SHP77 (cell line): ENCODE measurements at regions not wholly inside any gene's neighbourhood (a gene's known extent, or its start where the extent isn't known, plus 50 kb on each side); places are given as distances from the start of the nearest gene placed in this dataset.

Experiments used
- DNase-seq, 2 experiments: peaks; one replicate each; lab custom pipeline; 2025; lab: John Stamatoyannopoulos, UW

DNA sequence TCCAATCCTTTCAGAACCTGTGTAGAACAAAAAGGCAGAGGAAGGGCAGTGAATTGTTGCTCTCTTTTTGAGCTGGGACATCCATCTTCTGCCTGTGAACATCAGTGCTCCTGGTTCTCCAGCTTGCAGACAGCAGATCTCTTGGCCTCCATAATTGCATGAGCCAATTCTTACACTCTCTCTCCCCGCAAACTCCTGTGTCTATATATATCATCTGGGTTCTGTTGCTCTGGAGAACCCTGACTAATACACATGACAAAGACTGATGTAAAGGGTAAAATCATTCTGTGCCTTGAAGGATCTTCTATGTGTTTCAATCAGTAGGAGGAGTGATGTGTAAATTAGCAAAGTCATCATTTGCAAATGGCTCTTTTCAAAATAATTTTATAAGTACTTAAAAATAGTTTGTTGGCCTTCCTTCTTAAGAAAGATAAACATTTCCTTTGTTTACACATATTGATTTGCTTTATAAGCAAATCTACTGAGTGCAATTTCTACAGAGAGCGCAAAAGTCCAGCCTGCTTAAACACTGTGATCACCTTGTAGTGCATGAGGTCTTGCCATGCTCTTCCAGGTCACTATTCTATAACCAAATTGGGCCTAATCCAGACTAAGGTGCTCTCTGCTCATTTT lies 154.9 kb upstream of the ANKRD28 start:
- no peak for DNase-seq

DNA sequence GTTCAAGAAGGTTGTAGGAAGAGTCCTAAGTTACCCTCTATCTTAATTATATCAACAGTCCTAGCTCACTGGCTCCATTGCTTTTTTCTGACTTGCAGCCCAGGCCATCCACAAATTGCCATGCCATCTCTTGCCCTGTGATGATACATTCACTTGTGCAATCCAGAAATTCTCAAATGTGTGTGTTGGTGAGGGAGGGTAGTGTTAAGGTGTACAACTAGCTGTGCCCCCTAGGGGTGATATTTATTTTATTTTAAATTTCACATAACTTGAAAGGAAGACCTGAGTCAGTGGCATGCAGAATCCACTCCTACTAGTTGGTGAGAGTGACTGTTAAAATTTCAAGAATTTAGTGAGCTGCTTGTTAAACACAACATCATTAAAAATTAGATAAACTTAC lies 156.1 kb upstream of the ANKRD28 start:
- no peak for DNase-seq

DNA sequence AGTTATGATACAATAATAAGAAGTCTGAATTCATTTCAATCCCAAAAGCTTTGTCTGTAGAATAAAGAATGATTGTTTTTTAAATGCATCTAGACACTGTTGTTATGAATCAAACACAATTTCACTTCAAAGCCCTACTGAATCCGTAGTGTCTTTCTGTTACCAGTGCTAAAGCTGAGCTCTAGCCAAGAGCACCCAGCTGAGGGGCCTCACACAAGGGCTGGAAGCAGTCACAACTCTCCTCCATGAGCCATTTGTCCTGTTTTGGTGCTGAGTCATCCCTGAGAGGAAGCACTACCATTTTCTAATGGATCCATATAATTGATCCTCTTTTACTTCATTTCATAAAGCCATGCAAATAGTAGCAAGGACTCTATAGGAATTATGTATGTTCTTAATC lies 158.2 kb upstream of the ANKRD28 start:
- DNase-seq = no peak

DNA sequence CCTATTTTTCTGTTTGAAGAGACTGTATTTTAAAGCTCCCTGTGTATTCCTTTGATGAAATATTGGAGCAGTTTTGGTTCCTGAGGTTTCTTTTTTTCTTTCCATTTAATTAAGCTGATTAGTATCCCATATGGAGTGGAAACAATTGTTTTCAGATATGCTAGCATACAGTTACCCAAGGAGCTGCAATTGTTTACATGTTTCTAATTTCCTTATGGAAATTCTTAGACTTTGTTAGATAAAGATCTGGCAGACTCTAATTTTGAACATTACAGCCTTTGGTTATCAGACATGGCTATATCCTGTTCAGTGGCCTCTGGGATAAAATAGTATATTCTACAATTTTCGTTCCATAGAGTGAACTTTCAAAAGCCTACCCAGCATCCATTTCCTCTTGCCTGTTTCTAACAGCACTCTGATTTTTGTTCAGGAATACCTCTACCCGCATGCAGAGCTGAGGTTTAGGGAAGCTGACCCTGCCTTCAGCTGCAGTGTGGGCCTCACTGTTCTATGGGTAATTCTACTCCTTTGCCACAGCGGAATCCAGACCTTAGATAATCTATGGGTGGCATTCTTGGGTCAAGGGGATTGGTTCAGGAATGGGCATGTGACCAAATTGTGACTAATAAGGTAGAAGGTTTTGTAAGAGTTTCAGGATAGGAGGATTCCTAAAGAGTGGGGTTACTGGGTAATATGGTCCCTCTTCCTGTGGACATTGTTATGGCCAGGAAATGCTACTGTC lies 161.1 kb upstream of the ANKRD28 start:
- DNase-seq = no peak

DNA sequence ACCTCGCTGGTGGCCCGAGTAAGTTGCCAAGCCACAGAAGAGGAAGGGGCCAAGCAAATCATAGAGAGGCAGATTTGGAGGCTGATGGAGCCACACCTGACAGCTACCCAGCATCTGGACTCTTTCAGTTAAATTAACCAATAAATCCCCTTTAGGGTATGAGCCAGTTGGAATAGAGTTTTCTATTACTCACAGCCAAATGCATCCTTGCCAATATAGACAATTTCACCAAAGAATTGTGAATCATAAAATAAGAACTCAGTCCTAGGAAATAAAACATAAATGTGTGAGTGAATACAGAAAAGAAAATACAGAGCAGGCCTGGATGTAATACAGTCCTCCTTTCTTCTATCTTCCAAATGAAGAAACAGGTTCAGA lies 161.6 kb upstream of the ANKRD28 start:
- DNase-seq = no peak

DNA sequence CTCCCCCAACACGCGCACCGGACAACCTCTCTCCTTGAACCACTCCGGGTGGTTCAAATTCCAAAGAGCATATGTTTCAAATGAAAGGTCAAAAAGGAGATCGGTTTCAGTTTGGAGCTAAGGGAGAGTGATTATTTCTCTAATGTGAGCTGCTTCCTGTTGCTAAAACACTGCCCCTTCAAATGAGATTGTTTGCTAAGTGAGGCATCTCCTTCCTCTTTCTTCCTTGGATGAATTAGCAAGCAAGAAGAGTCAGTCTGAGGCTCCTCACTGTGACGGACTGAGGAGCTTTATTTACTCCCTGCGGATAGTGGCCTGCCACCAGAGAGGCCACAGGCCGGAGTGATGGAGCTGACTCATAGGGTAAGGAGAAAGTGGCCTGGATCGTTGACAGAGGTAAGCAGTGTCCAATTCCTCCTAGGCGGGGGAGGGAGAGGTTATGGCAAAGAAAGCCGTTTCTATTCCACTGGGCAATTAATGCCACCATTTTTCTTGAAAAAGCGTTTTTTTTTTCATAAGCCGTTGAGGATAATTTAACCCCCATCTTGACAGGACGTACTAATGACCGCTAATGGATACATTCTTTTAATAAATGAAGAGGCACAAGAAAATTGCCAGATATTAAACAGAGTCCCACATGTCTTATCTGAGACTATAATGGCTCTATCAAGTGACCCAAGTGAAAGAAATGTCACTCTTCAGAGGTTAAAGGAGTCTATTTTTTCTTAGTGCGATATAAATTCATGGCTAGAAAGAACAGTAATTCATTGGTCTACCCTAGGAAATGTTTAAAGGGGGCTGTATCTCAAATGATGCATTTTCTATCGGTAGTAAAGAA lies 167.0 kb upstream of the ANKRD28 start:
- DNase-seq = no peak

DNA sequence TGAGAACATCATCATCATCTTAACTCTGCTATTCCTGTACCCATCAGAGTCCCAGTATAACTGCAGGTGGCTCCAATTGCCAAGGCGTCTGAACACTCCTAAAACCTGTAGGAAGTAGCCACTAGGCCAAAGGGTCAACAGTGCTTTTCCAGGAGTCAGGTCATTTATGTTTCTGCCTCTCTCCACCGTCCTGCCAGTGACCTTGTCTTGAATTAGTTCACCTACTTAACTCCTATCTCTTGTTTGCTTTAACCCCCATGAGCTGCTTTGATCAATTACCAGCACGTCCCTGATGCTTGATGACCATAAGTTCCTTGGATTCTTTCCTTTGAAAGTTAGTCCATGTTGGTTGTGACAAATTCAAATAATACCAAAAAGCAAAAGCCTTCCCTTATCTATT lies 169.8 kb upstream of the ANKRD28 start:
- no peak for DNase-seq

DNA sequence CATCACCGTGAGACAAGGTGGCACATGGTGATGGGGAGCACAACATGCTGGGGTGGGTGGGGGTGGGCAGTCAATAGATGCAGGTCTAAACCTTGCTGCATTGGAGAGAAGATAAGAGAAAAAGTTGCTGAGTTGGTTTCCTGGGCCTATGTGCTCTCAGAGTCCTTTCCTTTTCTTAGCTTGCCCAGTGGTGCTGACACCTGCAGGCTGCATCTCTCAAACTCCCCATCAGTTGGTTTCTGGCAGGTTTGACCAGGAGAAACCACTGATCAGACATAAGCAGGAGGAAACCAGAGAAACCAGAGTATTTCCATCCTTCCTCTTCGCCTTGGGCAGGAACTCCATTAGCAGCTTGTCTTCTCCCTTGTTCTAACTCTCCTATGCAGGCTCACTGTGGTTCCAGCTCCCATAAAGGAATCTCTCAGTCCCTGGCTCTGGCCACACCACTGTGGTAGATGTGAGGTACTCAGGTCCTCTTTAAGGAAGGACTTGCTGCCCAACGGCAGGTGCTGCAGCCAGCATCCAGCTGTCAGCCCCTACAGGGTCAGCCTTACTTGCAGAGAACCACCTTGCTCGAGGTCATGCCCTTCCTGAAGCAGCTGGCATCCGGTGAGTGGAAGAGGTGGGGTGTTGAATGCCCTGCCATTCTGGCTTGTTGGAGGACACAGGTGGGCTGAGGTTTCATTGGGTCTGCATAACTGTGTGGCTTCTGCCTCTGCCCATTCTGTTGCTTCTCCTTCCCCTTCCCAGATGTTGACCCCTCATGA lies 172.3 kb upstream of the ANKRD28 start:
- DNase-seq = no peak

DNA sequence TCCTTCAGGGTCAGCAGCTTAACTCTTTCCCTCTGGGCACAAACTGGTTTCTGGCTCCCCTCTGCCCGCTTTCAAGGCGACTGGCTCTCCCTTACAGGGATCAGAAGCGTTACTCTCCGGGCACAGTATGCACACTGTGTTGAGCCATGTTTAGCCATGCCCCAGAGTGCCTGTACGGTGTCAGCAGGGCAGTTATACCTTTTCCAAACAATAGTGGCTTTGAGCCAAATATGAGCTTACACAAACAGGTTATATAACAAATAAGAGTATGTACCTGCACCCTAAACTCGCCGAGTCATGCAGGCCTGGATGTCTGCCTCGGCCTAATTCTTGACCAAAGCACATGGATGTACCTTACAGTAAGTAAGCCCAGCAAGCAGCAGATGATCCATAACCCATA lies 175.6 kb upstream of the ANKRD28 start:
- DNase-seq = no peak

DNA sequence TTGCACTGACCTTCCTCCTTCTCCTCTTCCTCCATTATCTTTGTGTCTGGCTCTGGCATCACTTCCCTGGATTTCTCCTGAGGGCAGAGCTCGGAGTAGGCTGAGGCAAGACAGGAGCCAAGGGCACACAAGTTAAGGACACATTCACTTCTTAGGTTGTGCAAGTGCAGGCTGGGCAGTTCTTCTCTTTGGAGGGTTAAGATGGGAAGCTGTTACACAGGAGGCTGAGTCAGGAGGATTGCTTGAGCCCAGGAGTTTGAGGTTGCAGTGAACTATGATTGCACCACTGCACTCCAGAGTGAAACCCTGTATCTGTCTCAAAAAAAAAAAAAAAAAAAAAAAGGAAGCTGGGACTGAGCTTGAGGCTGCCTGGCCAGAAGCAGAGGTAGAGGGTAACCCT lies 176.2 kb upstream of the ANKRD28 start:
- DNase-seq = no peak

DNA sequence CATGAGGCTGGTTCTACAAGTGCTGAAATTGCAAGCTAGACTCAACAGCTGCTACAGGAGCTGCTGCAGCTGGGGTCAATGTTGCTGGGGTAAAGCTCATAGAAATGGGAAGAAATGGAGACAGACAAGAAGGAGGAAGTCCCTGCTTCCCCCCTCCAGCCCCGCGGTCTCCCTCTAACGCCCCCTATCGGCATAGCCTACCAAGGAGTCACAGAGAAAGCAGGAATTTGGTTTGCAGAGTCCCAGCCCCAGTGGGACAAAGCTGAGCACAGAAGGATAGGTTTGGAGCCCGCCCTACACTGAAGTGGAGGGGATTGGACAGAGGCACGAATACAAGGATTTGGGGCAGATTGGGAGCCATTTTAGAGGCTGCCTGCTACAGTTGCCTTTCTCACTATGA lies 176.9 kb upstream of the ANKRD28 start:
- DNase-seq = no peak

DNA sequence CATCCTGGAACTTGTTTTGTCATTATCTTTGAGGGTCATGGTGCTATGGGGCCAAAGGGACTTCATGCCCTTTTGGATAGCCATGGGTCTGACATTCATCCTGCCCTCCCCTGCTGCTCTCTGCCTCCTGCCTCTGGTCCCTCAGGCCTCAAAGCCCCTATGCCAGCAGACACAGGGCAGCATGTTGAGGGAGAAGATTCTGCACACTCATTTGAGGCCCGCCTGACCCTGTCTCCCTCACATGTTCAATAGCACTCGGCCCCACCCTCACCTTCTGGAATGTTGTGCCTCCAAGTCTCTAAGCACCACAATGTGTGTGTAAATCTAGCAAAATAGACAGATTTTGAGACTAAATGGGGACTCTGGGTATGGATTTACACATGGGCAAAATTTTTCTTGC lies 178.7 kb upstream of the ANKRD28 start:
- DNase-seq = no peak

DNA sequence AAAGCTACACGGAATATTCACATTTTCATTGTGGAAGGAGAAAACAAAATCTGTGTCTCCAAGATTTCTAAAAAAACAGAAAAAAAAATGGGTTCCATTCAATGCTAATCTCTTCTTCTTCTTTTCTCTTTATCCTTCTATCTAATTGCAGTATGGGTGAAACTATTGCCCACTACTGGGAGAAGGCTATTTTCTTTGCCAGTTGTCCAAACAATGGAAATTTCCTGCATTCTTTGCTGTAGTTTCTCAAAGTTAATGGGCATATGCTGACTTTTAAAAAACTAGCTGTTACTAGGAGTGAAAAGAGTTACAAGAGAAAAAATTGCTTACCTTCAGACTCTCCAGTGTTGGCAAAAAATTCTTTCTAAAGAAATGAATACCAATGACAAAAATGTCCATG lies 179.3 kb upstream of the ANKRD28 start:
- no peak for DNase-seq

DNA sequence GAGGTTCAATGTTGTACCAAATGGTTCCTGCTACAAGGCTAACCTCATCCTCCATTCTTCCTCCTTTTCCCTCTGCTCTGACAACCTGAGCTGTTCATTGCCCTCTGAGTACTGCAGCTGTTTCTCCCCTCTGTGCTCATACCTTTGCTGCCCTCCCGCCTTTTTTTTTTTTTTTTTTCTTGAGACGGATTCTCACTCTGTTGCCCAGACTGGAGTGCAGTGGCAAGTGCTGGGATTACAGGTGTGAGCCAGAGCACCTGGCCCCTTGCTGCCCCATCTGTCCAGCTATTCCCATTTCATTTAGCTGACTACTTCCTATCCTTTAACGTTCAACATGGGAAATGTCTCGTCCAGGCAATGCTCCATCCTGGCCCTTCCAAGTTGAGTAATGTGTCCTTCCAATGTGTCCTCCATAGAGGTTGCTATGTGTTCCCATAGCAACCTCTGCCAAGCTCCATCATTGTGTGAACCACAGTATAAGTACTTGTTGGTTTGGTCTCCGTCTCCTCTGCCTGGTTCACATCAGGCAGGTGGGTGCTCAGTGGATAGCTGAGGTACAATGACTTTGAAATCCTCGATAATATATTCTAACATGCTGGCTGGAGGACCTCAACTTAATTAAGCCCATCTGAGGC lies 179.9 kb upstream of the ANKRD28 start:
- DNase-seq = no peak

DNA sequence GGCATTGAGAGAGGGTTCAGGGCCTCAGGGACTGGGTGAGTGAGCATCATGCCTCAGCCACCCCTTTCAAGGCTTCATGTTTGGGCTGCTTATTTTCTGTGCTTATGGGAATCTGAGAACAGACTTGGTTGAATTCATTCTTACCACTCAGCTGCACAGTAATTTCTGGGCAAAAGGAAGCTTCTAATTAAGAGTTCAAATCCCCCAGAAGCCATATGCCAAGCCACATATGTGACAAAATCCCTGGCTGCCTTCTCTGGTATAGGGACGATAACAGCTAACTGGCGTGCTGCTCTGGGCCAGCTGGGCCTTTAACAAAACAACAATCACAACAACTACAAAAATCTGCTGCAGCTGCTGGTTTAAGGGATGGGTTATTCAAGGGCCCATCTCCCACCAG lies 181.0 kb upstream of the ANKRD28 start:
- no peak for DNase-seq

DNA sequence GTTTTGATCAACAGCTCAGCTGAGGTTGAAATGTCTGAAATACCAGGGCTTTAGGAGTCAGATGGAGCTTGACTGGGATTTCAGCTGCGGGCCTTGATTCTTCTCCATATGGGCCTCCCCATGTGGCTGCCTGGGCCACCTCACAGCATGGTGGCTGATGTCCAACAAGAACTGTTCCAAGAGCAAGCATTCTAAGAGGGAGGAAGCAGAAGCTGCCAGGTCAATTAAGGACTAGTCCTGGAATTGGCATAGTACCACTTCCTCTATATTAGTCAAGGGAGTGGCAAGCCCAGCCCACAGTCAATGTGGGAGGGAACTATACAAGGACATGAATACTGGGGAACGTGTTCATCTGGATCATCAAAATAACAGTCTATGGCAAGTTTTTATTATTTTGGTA lies 181.7 kb upstream of the ANKRD28 start:
- DNase-seq = no peak

DNA sequence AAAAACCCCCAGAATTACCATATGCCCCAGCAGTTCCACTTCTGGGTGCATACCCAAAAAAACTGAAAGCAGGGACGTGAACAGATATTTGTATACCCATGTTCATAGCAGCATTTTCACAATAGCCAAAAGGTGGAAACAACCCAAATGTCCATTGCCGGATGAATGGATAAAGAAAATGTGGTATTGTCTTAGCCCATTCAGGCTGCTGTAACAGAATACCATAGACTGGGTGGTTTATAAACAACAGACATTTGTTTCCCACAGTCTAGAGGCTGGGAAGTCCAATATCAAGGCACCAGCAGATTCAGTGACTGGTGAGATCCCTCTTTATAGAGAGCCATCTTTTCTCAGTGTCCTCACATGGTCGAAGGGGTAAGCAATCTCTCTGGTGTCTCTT lies 182.1 kb upstream of the ANKRD28 start:
- DNase-seq = no peak

DNA sequence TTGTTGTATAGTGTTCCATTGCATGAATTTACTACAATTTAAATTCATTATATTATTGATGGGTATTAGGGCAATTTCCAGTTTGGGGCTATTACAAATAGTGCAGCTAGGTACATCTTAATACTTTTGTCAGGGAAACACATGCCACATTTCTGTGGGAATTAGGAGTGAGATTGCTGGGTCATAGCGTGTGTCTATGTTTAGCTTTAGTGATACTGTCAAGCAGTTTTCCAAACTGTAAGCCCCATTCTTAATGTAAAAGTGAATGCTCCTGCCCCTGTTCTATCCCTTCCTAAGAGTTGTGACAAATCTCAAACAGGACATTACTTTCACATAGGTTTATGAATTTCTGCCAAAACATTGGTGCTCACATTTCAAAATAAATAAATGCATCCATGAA lies 184.5 kb upstream of the ANKRD28 start:
- no peak for DNase-seq

DNA sequence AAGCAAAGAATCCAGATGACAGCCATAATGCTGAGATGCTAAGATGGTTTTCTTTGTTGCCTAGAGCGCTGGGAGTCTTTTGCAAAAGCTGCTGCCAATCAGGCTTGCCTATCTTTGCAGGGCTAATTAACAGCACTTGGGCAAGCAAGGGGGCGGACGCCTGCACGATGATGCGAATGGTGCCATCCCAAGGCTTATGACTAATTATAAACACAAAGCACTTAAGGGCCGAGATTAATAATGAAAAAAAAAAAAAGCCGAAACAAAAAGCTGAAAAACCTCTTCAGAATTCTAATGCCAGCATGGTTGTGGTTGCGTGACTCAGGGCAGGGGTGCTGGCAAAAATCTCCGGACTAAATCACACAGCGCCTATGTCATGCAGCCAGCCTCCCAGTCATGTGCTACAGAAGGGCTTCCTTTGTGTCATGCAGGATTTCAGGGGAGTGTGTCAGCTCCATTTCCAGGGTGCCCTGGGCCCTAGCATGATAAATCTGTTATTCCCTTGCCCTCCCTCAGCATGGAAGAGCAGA lies 185.0 kb upstream of the ANKRD28 start:
- DNase-seq = no peak

DNA sequence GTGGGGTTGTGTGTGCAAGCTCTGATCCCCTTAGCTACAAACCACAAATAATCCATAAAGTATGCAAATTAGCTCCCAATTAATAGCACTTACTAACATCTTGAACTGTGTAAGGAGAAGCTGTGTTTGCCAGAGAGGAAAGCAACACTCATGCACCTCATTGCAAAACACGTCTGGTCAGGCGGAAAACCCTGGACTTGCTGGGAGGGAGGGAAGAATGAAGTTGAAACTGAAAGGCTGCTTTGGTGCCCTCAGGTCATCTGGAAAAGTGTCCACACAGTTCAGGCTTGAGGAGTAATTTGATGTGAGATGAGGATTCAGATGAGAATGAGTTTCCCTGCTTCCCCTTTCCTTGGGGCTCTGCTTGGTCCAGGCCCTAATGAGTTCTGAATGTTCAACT lies 185.5 kb upstream of the ANKRD28 start:
- no peak for DNase-seq

DNA sequence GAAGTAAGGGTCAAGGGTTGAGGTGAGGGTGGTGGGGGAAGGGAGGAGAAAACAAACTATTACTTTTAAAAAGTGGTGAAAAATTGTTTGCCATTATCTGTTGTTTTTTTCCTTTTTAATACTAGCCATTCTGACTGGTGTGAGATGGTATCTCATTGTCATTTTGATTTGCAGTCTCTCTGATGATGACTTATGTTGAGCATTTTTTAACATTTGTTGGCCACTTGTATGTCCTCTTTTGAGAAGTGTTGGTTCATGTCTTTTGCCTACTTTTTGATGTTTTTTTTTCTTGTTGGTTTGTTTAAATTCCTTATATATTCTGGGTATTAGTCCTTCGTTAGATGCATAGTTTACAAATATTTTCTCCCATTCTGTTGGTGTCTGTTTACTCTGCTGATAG lies 185.9 kb upstream of the ANKRD28 start:
- DNase-seq = no peak

DNA sequence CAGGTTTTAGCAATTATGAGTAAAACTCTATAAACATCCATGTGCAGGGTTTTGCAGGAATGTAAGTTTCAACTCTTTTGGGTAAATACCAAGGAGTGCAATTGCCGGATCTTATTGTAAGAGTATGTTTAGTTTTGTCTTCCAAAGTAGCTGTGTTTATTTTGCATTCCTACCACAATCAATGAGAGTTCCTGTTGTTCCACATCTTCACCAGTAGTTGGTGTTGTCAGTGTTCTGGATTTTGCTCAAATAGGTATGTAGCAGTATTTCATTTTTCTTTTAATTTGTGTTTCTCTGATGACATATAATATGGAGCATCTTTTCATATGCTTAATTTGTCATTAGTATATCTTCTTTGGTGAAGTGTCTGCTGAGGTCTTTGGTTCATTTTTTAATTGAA lies 185.1 kb upstream of the GALNT15 start:
- no peak for DNase-seq
